AG09309 (cell line): ENCODE measurements at regions not wholly inside any gene's neighbourhood (a gene's known extent, or its start where the extent isn't known, plus 50 kb on each side); places are given as distances from the start of the nearest gene placed in this dataset.

Source experiments
- DNase-seq: peaks from one replicate; pipeline ENCODE4 v3.0.0-alpha.2; 2010; ENCODE audit warnings: low read depth
- H3K4me3 ChIP-seq: 2 replicates; pipeline ENCODE4 v1.5.1; 2011; ENCODE audit warnings: mild to moderate bottlenecking, low read depth, low read length, moderate library complexity; ENCODE audit not compliant: control insufficient read depth
- CTCF ChIP-seq: IDR thresholded peaks from 2 replicates; pipeline ENCODE4 v1.5.1; 2011; ENCODE audit warnings: mild to moderate bottlenecking, low read depth, low read length, inconsistent platforms; ENCODE audit not compliant: insufficient read depth, control insufficient read depth; ENCODE audit errors: missing control alignments

GRCh38 chr5:56511326-56511841, 278.3 kb upstream of the ANKRD55 start:
- TF ChIP-seq CTCF: no peak
- H3K4me3 ChIP-seq: no peak overlapping the region
- DNase-seq: no peak

GRCh38 chr5:56508249-56508648, 275.1 kb upstream of the ANKRD55 start:
- TF ChIP-seq CTCF: no peak

GRCh38 chr5:56507351-56507930, 274.3 kb upstream of the ANKRD55 start:
- no peak overlapping the region for H3K4me3 ChIP-seq
- no peak for TF ChIP-seq CTCF
- DNase-seq: no peak

More at GRCh38 chr5:56508249-56508648, 275.1 kb upstream of the ANKRD55 start:
- H3K4me3 ChIP-seq: no peak overlapping the region
- no peak for DNase-seq

- DNase-seq: no peak
- H3K4me3 ChIP-seq: no peak overlapping the region
- no peak for TF ChIP-seq CTCF
Measured at GRCh38 chr5:56506211-56506965, 273.3 kb upstream of the ANKRD55 start.

- DNase-seq: no peak
- no peak for TF ChIP-seq CTCF
Measured at GRCh38 chr5:56503929-56504328, 270.8 kb upstream of the ANKRD55 start.

GRCh38 chr5:56501781-56502557, 268.8 kb upstream of the ANKRD55 start:
- no peak for DNase-seq
- no peak for TF ChIP-seq CTCF
- H3K4me3 ChIP-seq: no peak overlapping the region

More at GRCh38 chr5:56503929-56504328, 270.8 kb upstream of the ANKRD55 start:
- no peak overlapping the region for H3K4me3 ChIP-seq
